ENCODE measurements at regions not wholly inside any gene's neighbourhood (a gene's known extent, or its start where the extent isn't known, plus 50 kb on each side); places are given as distances from the start of the nearest gene placed in this dataset.
"Not testable (repeated sequence)": the region's sequence is repeated elsewhere in the genome, so short reads cannot be mapped to it uniquely, and the experiment has no call there.

DNA sequence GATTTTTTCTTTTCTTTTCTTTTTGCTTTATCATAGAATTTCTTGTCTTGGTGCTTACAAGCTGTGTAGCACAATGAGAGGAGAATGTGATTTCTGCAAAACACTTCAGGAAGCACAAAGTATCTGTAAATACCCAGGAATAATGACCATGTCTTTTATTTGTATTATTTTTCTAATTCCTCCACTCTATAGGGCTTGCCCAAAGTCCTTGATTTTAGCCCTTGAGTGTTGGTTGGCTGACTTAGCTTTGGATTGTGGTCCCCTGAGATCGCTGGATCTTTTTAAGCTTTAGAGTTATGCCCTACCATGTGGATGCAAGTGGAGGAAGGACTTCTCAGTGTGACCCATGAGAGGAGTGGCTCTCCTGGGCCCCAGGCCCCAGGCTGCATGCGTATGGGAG, 52.2 kb downstream of the HOXC4 start:
- not testable (repeated sequence) for H3K27ac Mint-ChIP-seq, H3K4me1 Mint-ChIP-seq, DNase-seq, H3K4me3 Mint-ChIP-seq, H3K9me3 Mint-ChIP-seq, H3K36me3 Mint-ChIP-seq
- peaks cover 64% of the 10 kb centered on the region for H3K27me3 Mint-ChIP-seq

DNA sequence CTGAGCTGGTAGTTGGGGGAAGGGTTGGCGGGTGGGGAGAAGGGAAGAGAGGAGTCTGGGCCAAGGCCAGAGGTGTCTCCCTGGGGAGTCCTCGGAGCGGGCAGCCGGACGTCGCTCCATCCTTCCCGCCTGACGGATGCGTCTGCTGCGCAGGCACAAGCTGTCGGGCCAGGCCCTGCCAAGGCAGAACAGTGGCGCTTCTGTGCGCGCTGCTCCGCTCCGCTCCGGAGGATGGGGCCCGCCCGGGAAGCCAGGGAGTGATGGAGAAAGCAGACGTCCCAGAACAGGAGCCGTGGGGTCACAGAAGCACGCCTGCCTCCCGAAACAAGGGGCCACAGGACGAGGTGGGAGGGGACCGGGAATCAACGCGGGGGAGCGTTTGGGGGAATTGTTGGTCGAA, 52.6 kb downstream of the HOXC4 start:
- H3K27ac Mint-ChIP-seq, H3K9me3 Mint-ChIP-seq, H3K4me1 Mint-ChIP-seq, DNase-seq, H3K36me3 Mint-ChIP-seq, H3K4me3 Mint-ChIP-seq: not testable (repeated sequence)
- H3K27me3 Mint-ChIP-seq = peaks cover 61% of the 10 kb centered on the region

DNA sequence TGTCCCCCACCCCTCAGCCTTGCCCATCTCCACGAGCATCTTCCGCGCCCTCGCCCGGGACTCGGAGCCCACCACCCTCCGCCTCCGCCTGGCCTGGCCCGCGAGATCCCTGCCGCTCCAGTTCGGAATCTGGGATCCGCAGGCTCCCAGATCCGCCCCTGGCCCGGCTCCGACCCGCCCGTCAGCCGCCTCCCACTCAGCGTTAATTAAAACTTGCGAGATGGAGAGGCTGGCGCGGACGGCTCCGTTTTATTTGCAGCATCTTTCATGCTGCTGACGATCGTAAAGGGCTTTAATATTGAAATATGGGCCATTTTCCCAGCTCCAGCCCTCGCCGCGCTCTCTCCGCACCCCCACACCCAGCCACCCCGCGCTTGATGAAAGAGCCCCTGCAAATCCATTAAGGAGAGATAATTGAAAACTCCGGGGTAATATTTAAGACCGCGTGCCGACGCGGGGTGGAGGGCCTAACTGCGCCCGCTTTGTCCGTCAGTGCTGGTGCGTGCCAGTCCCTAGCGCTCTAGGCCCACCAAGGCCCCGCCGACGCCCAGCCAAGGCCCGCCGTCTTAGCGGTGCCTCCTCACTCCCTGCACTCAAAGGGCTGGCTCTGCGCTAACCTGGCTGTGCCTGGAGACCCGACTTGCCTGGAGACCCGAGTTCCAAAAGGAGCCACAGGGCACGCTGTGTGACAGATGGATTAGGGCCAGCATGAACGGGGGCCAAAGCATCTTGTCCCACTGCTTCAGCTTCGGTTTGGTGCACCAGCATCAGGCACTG, 53.4 kb downstream of the HOXC4 start:
- not testable (repeated sequence) for H3K4me1 Mint-ChIP-seq, H3K36me3 Mint-ChIP-seq, DNase-seq, H3K27ac Mint-ChIP-seq, H3K9me3 Mint-ChIP-seq, H3K4me3 Mint-ChIP-seq
- H3K27me3 Mint-ChIP-seq = peaks cover 59% of the 10 kb centered on the region

DNA sequence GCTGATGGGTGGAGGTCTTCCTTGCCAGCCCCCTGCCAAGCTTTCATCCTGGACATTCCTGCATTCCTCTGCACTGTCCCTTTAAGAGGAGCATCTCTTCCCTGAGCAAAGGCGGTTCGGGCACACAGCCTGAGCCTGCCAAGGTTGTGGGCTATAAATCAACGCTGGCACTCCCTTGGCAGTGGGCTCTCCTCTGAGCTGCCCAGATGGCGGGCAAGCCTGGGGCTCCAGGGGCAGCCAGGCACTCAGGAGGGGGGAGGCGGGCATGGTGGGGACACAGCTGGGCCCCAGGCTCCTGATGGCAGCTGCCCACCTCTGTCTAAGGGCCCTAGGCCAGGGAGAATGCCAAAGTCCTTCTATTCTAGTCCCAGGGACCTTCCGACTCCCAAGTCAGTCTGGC, 58.7 kb downstream of the HOXC4 start:
- H3K27me3 Mint-ChIP-seq = peaks cover 50% of the 10 kb centered on the region
- not testable (repeated sequence) for H3K4me3 Mint-ChIP-seq, DNase-seq, H3K36me3 Mint-ChIP-seq, H3K9me3 Mint-ChIP-seq, H3K27ac Mint-ChIP-seq, H3K4me1 Mint-ChIP-seq

DNA sequence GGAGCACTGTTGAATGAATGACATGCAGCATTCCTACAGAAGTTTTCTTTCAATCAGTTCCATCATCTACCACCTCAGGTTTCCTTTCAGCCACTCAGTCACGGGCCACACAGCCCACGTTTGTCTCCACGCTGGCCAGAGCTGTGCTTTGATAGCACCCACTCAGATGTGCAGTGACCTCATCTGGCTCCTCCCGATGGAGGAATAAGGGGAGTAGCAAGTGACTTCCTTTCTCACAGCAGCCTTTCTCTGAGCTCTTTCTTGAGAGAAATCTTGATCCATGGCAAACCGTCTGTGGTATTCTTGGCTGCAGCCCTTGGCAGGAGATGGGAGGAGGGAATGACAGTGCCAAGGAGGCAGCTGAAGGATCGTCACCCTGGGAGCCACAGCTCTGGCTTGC, 62.4 kb downstream of the HOXC4 start:
- H3K9me3 Mint-ChIP-seq, H3K27ac Mint-ChIP-seq, H3K4me1 Mint-ChIP-seq, H3K36me3 Mint-ChIP-seq, H3K4me3 Mint-ChIP-seq, DNase-seq: not testable (repeated sequence)
- peaks cover 44% of the 10 kb centered on the region for H3K27me3 Mint-ChIP-seq

DNA sequence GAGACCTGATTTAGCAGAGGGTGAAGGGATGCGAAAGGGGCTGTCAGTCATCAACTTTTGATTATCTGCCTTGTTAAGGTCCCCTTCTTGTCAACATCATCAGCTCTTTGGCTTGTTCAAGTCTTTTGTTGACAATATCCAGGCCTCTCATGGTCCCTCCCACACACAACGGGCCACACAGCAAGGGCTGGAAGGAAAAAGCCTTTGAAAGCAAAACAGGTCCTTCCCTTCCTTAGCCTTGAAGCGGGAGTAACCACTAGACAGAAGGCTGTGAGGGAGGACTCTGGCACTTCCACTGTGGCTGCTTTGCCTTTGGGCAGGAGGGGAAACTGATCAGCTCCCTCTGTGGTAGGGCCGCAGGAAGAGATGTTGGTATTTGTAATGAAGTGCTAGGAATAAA, 63.8 kb downstream of the HOXC4 start:
- not testable (repeated sequence) for H3K36me3 Mint-ChIP-seq, H3K9me3 Mint-ChIP-seq, DNase-seq, H3K4me3 Mint-ChIP-seq, H3K4me1 Mint-ChIP-seq, H3K27ac Mint-ChIP-seq
- H3K27me3 Mint-ChIP-seq = peaks cover 42% of the 10 kb centered on the region

DNA sequence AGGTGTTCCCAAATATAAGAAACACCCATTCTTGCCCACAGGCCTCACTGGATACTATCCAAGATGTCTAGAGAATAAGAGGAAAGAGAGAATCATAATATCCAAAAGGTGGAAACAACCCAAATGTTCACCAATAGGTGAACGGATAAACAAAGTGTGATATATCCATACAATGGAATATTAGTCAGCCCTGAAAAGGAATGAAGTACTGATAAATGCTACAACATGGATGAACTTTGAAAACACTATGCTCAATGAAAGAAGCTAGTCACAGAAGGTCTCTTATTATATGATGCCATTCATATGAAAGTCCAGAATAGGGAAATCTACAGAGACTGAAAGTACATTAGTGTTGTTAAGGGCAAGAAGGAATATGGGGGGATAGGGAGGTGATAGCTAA, 65.4 kb downstream of the HOXC4 start:
- H3K4me3 Mint-ChIP-seq, DNase-seq, H3K27ac Mint-ChIP-seq, H3K9me3 Mint-ChIP-seq, H3K4me1 Mint-ChIP-seq, H3K36me3 Mint-ChIP-seq: not testable (repeated sequence)
- H3K27me3 Mint-ChIP-seq = peaks cover 58% of the 10 kb centered on the region

DNA sequence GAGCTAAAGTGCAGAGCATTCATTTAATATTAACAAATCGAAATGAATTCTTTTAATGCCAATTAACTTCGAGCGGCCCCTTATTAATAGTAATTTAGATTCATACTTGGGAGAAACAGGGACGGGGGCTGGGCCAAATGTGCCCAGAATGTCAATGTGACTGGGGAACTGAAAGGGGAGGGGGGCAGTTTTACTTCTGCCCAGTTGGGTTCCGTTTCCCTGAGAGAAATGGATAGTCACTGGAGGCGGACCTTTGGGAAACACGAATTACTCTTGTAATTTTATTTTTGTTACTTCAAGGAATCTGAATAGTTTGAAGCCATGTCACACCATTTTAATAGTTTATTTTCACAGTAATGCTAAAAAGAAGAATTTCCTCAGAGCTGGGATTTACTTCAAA, 64.8 kb downstream of the SMUG1 start:
- H3K27me3 Mint-ChIP-seq = peaks cover 84% of the 10 kb centered on the region
- H3K27ac Mint-ChIP-seq, H3K36me3 Mint-ChIP-seq, H3K4me3 Mint-ChIP-seq, H3K4me1 Mint-ChIP-seq, DNase-seq, H3K9me3 Mint-ChIP-seq: not testable (repeated sequence)

DNA sequence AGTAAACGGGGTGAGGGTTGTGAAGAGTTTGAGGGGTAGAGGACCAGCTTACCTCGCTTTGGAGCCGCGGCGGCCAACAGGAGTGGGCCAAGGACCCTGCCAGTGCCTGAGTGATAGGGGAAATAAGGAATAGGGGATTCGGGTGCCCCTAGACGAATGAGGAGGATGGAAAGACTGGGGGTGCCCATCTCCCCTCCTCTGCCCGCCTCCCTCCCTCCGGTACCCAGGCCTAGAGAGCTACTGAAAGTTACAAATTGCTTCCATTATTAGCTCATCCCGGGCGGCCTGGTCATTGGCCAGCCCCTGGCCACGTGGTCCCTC, 63.1 kb downstream of the SMUG1 start:
- not testable (repeated sequence) for H3K27ac Mint-ChIP-seq, DNase-seq, H3K4me1 Mint-ChIP-seq, H3K36me3 Mint-ChIP-seq, H3K9me3 Mint-ChIP-seq
- Mint-ChIP-seq H3K4me3 (peak overlapping the region; percentile 59), H3K27me3 (peaks cover 77% of the 10 kb centered on the region)

DNA sequence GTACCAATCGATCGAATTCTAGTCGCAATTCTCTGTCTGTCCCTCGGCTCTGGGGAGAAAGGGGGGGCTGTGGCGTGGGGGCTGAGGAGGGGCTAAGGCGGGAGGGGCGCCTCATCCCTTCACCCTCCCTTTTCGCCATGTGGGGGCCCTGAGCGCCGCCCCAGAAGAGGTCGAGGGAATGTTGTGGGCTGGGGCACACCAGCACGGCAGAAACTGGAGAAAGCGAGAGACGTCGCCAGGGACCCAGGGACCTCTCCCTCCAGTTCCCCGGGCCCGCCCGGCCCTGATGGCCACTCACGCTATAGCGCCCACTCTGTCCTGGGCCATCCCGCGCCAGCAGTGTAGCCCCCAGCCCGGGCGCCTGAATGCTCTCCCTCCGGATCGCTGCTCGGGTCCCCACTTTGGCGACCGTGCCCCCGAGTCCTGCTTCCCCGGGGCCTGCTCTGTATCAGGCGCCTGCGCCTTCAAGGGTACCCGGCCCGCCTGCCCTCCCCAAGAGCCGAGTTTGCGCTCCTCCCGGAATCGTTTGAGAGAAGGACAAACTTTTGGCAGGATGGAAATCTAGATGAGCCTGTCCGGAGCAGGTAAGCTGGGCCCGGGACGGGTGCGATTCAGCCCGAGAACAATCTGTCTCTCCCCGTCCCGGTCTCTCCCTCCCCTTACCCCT, 62.6 kb downstream of the SMUG1 start:
- no peak for DNase-seq
- no peaks in the 10 kb centered on the region for H3K9me3 Mint-ChIP-seq
- no peaks in the 10 kb centered on the region for H3K36me3 Mint-ChIP-seq
- peak overlapping the region; percentile 59 for H3K4me3 Mint-ChIP-seq
- H3K27ac Mint-ChIP-seq = no peak overlapping the region
- H3K27me3 Mint-ChIP-seq = peaks cover 76% of the 10 kb centered on the region
- H3K4me1 Mint-ChIP-seq = peaks cover 9% of the 10 kb centered on the region

DNA sequence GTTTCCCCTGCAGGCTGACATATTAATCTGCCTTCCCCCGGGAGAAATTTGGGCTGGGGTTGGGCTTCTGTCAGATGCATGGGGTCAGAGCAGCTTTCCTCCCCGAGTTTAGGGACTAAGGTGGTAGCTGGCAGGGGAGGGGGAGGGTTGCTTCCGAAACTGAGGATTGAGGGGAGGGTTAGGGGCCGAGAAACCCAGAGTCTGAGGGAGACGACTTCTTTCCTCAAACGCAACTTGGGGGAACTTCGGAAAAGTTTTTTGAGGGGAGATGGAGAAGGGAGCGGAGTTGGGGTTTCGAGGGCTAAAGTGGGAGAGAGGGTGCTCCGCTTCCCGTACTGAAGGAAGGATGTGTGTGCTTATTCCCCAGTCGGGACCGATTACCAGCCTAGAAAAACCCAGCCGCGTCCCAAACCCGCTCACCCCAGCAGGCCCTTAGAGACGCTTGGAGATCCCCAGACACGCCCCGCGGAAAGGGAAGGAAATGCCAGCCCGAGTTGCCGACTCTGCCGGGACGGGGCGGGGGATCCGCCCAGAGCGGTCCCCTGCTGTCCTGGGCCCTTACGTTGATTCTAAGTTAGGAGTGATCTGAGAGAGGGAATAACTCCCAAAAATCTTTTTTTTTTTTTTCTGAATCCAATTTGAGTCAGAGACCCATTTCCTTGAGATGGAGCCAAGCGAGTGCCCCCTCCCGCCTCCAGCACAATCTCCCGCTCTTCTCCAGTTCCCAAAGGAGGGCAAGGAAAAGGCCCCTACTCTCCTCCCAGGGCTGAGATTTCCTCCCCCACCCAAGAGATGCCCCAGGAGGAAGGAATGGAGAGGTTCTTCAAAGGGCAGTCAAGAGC, 61.9 kb downstream of the SMUG1 start:
- Mint-ChIP-seq H3K9me3 (no peaks in the 10 kb centered on the region), H3K27me3 (peaks cover 72% of the 10 kb centered on the region), H3K4me1 (peaks cover 9% of the 10 kb centered on the region), H3K36me3 (no peaks in the 10 kb centered on the region), H3K27ac (no peak overlapping the region), H3K4me3 (peak overlapping the region; percentile 48)
- DNase-seq = peak; percentile 25

DNA sequence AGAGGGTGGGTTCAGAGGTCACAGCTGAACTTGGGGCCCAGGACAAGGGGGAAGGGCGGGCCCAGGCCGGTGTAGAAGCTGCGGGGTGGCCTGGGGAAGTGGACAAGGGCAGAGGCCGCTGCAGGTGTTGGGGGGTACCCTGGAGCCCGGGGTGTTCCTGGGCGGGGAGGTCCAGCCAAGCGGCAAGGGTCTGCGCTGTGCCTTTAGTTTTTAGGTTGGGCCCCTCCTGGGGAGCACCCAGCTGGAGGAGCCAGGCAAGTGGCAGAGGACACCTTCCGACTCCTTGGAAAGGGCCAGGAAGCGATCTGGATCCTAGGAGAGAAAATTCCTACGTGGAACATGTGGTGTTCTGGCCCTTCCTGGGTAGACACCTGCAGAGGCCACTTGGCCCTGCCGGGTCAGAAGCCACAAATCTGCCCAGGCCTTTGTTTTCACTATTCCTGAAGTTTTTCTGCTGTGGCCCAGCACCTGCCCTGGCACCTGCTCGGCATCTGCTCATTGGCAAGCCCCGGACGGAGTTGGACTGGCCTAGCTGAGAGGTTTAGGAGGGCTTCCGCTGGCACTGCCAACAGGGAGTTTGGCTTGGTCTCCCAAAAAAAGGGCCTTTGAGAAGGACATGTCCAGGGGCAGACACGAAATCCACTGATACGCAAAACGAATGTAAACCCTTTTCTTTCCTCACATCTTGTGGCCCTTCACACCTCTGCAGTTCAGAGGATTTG, 61.1 kb downstream of the SMUG1 start:
- no peaks in the 10 kb centered on the region for H3K36me3 Mint-ChIP-seq
- DNase-seq = no peak
- H3K27ac Mint-ChIP-seq = no peak overlapping the region
- peaks cover 9% of the 10 kb centered on the region for H3K4me1 Mint-ChIP-seq
- H3K4me3 Mint-ChIP-seq = no peak overlapping the region
- H3K9me3 Mint-ChIP-seq = no peaks in the 10 kb centered on the region
- H3K27me3 Mint-ChIP-seq = peaks cover 65% of the 10 kb centered on the region

DNA sequence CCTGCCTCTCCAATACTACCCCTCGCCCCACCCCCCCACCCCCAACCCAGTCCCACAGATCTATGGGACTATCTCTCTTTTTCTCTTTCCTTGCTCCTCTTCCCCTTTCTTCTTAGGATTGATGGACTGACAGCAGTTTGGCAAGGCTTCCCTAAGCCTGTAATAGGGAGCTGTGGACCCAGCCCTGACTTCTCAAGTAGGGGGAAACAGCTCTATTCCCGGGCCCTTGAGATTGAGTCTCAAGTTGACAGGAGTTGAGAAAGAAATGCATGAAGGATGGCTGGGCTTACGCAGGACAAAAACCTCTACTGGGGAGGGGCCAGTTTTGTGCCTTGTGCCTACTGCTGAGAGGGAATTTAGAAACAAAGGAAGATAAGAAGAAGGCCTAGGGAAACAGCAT, 60.4 kb downstream of the SMUG1 start:
- Mint-ChIP-seq H3K9me3 (no peaks in the 10 kb centered on the region), H3K4me3 (no peak overlapping the region), H3K4me1 (peaks cover 9% of the 10 kb centered on the region), H3K27me3 (peaks cover 58% of the 10 kb centered on the region), H3K27ac (no peak overlapping the region), H3K36me3 (no peaks in the 10 kb centered on the region)
- no peak for DNase-seq

DNA sequence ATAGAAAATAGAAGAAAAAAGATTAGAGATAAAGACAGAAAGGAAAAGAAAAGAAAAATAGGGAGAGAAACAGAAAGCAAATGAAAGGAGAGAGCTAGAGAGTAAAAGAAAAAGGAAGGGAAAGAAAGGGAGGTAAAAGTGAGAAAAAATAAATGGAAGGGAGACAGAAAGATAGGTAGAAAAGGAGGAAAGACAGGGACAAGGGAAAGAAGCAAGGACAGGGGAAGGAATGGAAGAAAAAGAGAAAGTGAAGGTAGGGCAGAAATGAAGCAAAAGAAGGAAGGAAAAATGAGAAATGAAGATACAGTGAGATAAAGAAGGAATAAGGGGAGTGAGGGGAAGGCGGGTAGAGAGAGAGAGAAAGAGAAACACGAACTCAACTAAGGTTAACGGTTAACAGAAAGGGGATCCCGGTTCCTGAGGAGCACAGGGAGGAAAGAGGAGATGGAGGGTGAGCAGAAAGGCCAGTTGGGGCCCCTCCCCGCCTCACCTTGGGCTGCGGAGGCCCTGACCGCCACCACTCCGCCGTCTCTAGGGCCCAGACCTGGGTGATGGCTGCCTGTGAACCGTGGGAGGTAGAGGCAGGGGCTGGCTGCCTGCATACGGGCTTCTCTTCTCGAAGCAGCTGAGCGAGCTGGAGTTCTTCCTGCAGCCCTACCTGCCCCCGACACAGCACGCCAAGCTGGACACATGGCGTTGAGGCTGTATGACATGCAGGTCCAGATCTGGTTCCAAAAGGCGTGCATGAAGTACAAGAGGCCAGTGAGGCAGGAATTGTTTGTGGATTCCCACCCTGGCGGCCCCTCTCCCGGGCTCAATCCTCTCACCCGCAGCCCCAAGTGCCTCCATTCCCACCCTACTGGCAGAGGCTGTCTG, 59.5 kb downstream of the SMUG1 start:
- H3K36me3 Mint-ChIP-seq = no peaks in the 10 kb centered on the region
- no peak for DNase-seq
- H3K27ac Mint-ChIP-seq = no peak overlapping the region
- H3K27me3 Mint-ChIP-seq = peaks cover 55% of the 10 kb centered on the region
- H3K4me1 Mint-ChIP-seq = peaks cover 9% of the 10 kb centered on the region
- H3K4me3 Mint-ChIP-seq = no peak overlapping the region
- H3K9me3 Mint-ChIP-seq = no peaks in the 10 kb centered on the region

Measured in activated naive CD8-positive, alpha-beta T cell treated with anti-CD3 and anti-CD28 coated beads for 36 hours (primary cell).